ENCODE measurements at regions not wholly inside any gene's neighbourhood (a gene's known extent, or its start where the extent isn't known, plus 50 kb on each side); places are given as distances from the start of the nearest gene placed in this dataset.

- no peaks in the 10 kb centered on the region for H3K4me1 ChIP-seq
- H3K9me3 ChIP-seq: peaks cover 0 to 44% (median 21%) of the 10 kb centered on the region in 11 donors
- no peak overlapping the region for H3K27ac ChIP-seq
- peaks cover 0 to 10% (median 0%) of the 10 kb centered on the region in 7 donors for H3K27me3 ChIP-seq
- no peak for TF ChIP-seq CTCF (IDR thresholded peaks at IDR 0.05)
- DNase-seq (no peak), ATAC-seq (no peak)
- intact Hi-C loops (cut with DNase I): no loop called here
- H3K36me3 ChIP-seq: no peaks in the 10 kb centered on the region
- WGBS, 2 donors: 87 to 92% methylated on average over 9 of the region's 9 CpGs
- H3K4me3 ChIP-seq: no peak overlapping the region
These were observed 122.4 kb upstream of the PPP2R2D start for GRCh38 chr10:131778385-131778784.

GRCh38 chr10:131778842-131779241 is 122.0 kb upstream of the PPP2R2D start:
- WGBS, 2 donors: 82 to 84% methylated on average over 8 of the region's 8 CpGs

GRCh38 chr10:131779661-131780394 is 121.0 kb upstream of the PPP2R2D start:
- H3K4me1 ChIP-seq: no peaks in the 10 kb centered on the region
- no peak overlapping the region for H3K27ac ChIP-seq
- no peaks in the 10 kb centered on the region for H3K36me3 ChIP-seq
- no peak for TF ChIP-seq CTCF (IDR thresholded peaks at IDR 0.05)
- H3K9me3 ChIP-seq: peaks cover 0 to 44% (median 21%) of the 10 kb centered on the region in 11 donors
- ATAC-seq: no peak
- WGBS, 2 donors: 61 to 77% methylated on average over 10 of the region's 10 CpGs
- H3K4me3 ChIP-seq: no peak overlapping the region
- H3K27me3 ChIP-seq: peaks cover 0 to 5% (median 0%) of the 10 kb centered on the region in 7 donors
- DNase-seq: no peak
- intact Hi-C loops (cut with DNase I): loop anchor here in 5 of 10 donors (10.0 kb wide), 4 partner anchors 325 to 1595 kb away; no protein-coding TSS in a partner anchor

More at GRCh38 chr10:131778842-131779241, 122.0 kb upstream of the PPP2R2D start:
- ATAC-seq (no peak), DNase-seq (no peak)
- TF ChIP-seq CTCF (IDR thresholded peaks at IDR 0.05): no peak
- H3K27me3 ChIP-seq: peaks cover 0 to 6% (median 0%) of the 10 kb centered on the region in 7 donors
- peaks cover 0 to 44% (median 21%) of the 10 kb centered on the region in 11 donors for H3K9me3 ChIP-seq
- no peak overlapping the region for H3K4me3 ChIP-seq
- intact Hi-C loops (cut with DNase I): no loop called here
- H3K4me1 ChIP-seq: no peaks in the 10 kb centered on the region
- H3K27ac ChIP-seq: no peak overlapping the region
- no peaks in the 10 kb centered on the region for H3K36me3 ChIP-seq

GRCh38 chr10:131781076-131781475 is 119.7 kb upstream of the PPP2R2D start:
- 90 to 94% methylated on average over 6 of the region's 6 CpGs for WGBS, 2 donors
- H3K36me3 ChIP-seq: no peaks in the 10 kb centered on the region
- no peak for DNase-seq
- H3K9me3 ChIP-seq: peaks cover 0 to 35% (median 21%) of the 10 kb centered on the region in 11 donors
- no peak overlapping the region for H3K4me3 ChIP-seq
- peaks cover 0 to 5% (median 0%) of the 10 kb centered on the region in 7 donors for H3K27me3 ChIP-seq
- ATAC-seq: peak in 1 of 8 donors; percentile 26
- H3K27ac ChIP-seq: no peak overlapping the region
- no peak for TF ChIP-seq CTCF (IDR thresholded peaks at IDR 0.05)
- intact Hi-C loops (cut with DNase I): loop anchor here in 5 of 10 donors (10.0 kb wide), 4 partner anchors 326 to 1596 kb away; no protein-coding TSS in a partner anchor
- H3K4me1 ChIP-seq: no peaks in the 10 kb centered on the region

Data from heart right ventricle (tissue), 16 donors.